ENCODE measurements at regions not wholly inside any gene's neighbourhood (a gene's known extent, or its start where the extent isn't known, plus 50 kb on each side); places are given as distances from the start of the nearest gene placed in this dataset.

DNA sequence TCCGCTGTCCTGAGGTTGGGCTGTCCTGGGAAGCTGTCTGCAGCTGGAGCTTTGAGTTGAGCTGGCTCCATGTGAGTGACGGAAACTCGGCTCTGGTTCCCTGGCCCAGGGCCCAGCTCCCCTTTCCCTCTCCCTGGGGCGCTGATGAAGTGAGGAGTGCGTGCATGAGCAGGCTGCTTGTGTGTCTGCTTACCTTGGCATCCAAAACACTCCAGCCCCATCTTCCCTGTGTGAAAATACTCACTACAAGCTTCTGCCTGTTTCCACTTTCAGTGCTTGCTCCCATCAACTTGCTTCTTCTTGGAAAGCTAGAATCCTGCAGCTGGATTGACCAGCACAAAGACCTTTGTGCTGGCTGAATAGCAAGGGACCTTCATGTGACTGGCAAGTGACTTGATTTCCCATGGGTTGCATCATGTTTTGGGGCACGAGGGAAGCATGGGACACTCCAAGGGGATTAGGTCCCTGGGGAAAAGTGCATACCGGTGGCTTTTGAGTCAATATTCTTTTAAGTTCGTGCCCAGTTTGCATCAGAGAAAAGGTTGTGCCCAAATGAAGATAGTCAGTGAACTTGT is 198.1 kb downstream of the GADD45G start:
- TF ChIP-seq, protein P1, sequence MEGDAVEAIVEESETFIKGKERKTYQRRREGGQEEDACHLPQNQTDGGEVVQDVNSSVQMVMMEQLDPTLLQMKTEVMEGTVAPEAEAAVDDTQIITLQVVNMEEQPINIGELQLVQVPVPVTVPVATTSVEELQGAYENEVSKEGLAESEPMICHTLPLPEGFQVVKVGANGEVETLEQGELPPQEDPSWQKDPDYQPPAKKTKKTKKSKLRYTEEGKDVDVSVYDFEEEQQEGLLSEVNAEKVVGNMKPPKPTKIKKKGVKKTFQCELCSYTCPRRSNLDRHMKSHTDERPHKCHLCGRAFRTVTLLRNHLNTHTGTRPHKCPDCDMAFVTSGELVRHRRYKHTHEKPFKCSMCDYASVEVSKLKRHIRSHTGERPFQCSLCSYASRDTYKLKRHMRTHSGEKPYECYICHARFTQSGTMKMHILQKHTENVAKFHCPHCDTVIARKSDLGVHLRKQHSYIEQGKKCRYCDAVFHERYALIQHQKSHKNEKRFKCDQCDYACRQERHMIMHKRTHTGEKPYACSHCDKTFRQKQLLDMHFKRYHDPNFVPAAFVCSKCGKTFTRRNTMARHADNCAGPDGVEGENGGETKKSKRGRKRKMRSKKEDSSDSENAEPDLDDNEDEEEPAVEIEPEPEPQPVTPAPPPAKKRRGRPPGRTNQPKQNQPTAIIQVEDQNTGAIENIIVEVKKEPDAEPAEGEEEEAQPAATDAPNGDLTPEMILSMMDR (optimal IDR thresholded peaks at IDR 0.05 in 1 of 3, IDR thresholded peaks at IDR 0.05 in 1 of 3, conservative IDR thresholded peaks at IDR 0.05 in 1 of 3; ENCODE audit: extremely low read depth in 1 of 3, insufficient read depth in 2 of 3, low read length in 3 of 3), result no peak
- no peak for TF ChIP-seq EZH2 (IDR thresholded peaks at IDR 0.05; ENCODE audit: low read length)

All from keratinocyte (primary cell).